GM18498 (cell line): ENCODE measurements at regions not wholly inside any gene's neighbourhood (a gene's known extent, or its start where the extent isn't known, plus 50 kb on each side); places are given as distances from the start of the nearest gene placed in this dataset.
A peak's percentile ranks its signal among the peaks of the same experiment; 100 is the strongest.

Experiments
- ATAC-seq: cut with Tn5 transposase; IDR thresholded peaks from one replicate; pipeline ENCODE4 v1.9.1; 2021; ENCODE audit warnings: mild to moderate bottlenecking, moderate library complexity; ENCODE audit not compliant: unreplicated experiment

GRCh38 chr5:114660791-114661190, 298.9 kb downstream of the KCNN2 start:
- no peak for ATAC-seq

DNA sequence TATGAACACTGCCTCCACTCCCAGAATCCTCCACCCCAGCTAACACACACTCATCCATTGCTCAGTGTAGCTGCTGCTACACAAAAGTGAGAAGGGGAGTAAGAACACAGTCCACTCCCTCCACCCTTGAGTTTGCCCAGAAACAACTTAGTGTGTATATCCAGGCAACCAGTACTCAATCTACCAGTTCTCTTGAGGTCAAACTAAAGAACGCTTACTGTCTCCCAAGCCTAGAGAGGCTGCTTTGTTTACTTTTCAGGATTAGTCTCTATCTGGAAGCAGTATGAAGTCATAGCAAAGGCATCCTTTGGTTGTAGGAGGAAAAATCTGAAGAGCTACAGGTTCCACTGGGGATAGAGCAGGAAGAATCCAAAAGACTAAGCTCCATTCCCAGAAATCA, 296.3 kb downstream of the KCNN2 start:
- no peak for ATAC-seq

DNA sequence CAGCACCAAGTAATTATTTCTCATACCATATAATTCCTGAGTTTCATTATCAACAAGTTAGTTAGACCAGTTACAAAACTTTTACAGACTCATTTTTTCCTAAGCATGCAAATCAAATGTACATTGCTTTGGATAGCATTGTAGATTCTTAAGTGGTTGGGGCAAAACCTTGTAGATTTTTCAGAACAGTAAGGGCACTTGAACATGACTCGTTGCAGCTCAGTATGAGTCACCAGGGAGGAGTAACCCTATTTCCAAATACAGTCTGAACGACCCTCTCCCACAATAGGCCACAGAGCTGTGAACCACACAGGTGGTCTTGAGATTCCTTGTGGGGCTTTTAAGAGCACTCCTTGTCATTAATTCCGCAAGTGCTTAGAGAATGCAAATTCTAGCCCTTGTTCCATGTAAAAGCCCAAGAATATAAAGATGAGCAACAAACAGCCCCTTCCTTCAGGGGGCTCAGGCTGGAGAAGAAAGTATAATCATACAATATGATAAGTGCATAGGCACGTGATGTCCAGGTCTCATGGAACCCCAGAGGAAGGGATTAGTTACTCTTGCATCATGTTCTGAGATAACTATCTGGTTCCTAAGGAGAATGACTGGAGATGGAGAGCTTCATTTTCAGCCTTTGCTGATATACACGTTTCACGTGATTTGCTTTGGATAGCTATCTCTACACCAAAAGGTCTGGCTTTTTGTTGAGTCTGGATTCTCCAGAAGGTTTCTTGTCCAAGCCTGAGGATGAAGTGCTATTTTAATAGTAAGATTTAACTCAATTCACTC, 295.7 kb downstream of the KCNN2 start:
- no peak for ATAC-seq

DNA sequence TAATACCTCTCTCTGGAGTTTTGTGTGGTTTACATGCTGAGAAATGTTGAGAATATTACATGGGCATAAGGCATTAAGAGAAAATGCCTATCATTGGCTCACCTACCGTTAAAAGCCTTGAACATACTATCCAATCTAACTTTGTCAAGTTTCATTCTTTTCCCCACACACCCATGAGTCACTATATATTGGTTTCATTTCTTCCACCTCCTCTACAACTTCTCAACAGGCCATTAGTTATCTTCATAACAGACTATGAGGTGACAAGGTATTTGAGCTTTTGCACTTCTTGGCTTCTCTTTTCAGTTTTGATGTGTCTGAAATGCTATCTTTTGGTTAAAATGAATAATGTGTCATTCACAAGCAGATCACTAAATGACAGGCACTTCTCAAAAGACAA, 288.0 kb downstream of the KCNN2 start:
- ATAC-seq = peak; percentile 47

GRCh38 chr5:114648940-114649339, 287.1 kb downstream of the KCNN2 start:
- no peak for ATAC-seq

GRCh38 chr5:114644576-114644975, 282.7 kb downstream of the KCNN2 start:
- ATAC-seq = no peak

DNA sequence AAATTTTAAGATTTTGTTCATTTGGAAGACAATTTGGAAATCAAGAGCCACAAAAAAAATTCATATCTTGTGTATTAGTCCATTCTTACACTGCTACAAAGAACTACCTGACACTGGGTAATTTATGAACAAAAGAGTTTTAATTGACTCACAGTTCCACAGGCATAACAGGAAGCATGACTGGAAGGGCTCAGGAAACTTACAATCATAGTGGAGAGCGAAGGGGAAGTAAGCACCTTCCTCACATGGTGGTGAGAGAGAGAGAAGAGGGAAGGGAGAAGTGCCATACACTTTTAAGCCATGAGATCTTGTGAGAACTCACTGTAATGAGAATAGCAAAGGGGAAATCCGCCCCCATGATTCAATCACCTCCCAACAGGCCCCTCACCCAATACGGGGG, 274.4 kb downstream of the KCNN2 start:
- no peak for ATAC-seq

DNA sequence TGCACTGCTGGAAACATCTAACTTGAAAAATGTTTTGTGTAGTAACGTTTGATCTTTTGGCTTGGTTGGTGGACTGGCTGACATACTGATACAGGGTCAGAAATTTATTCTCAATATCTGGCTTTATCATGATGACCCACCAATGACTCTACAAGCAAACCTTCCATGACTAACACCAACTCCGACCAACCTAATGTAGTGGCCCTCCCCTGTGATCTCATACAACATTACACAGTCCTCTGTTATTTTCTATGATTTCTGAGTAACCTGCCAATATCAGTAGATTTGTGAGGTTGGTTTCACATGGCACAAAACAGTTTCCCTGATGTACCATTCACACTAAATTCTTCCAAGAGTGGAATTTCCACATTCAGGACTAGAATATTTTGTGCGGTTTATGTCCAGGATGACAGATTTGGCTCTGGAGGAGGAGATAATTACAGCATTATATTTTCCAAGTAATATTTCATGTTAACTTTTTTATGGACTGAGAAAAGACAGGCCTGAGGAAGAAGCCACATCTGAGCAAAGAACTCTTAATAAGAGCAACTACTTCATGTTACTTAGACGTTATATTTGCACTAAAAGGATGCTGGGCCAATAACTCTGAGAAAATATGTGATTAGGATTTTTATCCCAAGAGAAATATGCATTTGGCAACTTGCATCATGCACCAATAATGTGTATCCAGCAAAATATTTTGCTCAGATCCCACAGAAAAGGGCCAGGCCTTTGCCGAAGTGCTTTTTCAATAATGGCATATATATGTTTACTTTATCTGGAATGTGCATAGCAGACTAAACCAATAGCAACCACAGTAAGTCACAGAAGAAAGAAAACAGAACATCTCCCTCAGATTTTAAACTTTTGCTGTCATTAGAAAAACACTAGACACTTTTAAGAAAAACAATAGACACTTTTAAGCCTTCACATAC, 273.4 kb downstream of the KCNN2 start:
- no peak for ATAC-seq

DNA sequence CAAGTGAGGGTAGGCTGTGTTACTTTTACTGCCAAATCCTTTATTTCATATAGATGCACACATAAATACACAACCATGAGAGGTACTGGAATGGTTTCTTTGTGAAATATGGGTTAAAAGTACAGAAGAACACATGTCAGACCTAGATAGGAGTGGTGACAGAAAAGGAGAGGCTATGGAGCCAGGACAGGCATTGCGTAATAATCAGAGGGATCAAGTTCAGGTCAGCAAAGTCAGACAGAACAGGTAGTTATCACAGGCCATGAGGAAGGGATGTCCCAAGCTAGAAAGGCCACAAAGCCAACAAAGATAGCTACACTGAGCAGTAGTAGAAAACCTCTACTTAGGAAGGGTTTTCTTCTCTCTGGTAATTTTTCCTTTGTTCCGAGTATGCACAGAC, 272.6 kb downstream of the KCNN2 start:
- ATAC-seq = no peak

DNA sequence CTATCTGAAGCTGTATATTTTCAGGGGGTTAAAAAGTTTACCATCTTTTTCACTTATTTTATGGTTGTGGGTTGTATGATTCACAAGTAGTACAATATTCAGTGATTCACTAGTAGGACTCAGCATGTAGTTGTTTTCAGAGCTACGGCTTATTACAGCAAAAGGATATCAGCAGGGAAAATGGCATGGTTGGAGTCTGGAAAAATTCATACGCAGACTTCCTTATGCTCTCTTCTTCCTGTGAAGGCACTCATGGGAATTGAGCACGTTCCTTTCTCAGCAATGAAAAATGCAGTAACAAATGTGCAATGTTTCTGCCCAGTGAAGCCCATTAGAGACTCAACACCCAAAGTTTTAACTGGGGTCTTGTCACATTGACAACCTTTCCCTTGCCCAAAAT, 250.5 kb downstream of the KCNN2 start:
- no peak for ATAC-seq

GRCh38 chr5:114581136-114581535, 219.3 kb downstream of the KCNN2 start:
- no peak for ATAC-seq

- no peak for ATAC-seq
Measured at GRCh38 chr5:114565871-114566270, 204.0 kb downstream of the KCNN2 start.

DNA sequence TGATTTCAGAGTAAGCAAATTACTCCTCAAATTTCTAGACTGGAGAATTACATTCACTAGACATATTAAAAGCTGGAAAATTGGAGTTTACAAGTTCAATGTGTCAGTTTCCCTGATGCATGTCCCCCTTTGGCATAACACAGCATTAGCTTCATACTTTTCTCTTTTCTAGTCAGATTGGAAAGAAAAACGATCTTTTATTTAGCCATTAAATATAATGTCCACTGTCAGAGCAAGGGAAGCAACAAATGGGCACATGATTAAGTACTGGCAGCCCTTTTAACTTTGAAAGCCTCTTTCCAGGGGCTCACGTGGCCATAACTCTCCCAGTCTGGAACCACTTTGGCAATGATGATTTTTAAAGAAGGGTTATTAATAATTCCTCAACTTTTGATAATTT, 203.3 kb downstream of the KCNN2 start:
- ATAC-seq = no peak

DNA sequence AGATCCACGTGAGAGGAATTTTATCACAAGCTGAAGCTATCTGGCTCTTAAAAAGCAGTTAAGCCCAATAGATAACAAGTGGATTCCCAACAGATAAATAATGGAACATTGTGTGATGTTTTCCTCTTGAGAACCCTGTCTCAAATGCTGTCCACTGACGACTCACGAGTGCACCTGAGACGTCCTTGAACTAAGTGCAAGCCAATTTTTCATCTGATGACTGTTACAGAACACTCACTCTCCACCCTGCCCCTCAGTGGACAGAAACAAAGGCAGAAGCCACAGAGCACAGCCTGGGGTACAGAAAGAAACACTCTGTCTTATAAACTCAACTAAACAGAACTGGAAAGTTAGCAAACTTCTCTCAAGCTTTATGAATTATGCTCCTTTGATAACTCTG, 199.5 kb downstream of the KCNN2 start:
- ATAC-seq = no peak
